OCI-LY1 (cell line): ENCODE measurements at regions not wholly inside any gene's neighbourhood (a gene's known extent, or its start where the extent isn't known, plus 50 kb on each side); places are given as distances from the start of the nearest gene placed in this dataset.
A peak's percentile ranks its signal among the peaks of the same experiment; 100 is the strongest.

ENCODE experiments used
- H2AFZ ChIP-seq: fragments of 200-600 bp; sonication (generic), shearing (Covaris generic); 2 replicates; pipeline ENCODE4 v1.6.0; 2014; ENCODE audit warnings: antibody characterized with exemption, mild to moderate bottlenecking, low read length
- H3F3A ChIP-seq: fragments of 200-600 bp; sonication (generic), shearing (Covaris generic); 2 replicates; pipeline ENCODE4 v1.6.0; 2014; ENCODE audit warnings: mild to moderate bottlenecking, antibody characterized with exemption, low read length, moderate library complexity; ENCODE audit not compliant: insufficient read depth
- H3K27ac ChIP-seq: fragments of 200-600 bp; sonication (generic); 2 replicates; pipeline ENCODE4 v1.5.1; 2014; ENCODE audit warnings: low read length, mixed run types, mild to moderate bottlenecking, low read depth; ENCODE audit not compliant: poor library complexity, severe bottlenecking
- H3K27me3 ChIP-seq: fragments of 200-600 bp; sonication (generic); 2 replicates; pipeline ENCODE4 v1.6.0; 2014; ENCODE audit warnings: antibody characterized with exemption, mild to moderate bottlenecking, low read length, moderate library complexity; ENCODE audit not compliant: insufficient read depth
- H3K36me3 ChIP-seq: fragments of 200-600 bp; sonication (generic); 2 replicates; pipeline ENCODE4 v1.6.1; 2014; ENCODE audit warnings: mild to moderate bottlenecking, antibody characterized with exemption, low read length, moderate library complexity, mixed read lengths; ENCODE audit not compliant: insufficient read depth
- H3K4me1 ChIP-seq: fragments of 200-600 bp; sonication (generic); 2 replicates; pipeline ENCODE4 v1.5.1; 2014; ENCODE audit warnings: mild to moderate bottlenecking, low read length, moderate library complexity; ENCODE audit not compliant: insufficient read depth, severe bottlenecking
- H3K4me2 ChIP-seq: fragments of 200-600 bp; sonication (generic), shearing (Covaris generic); 2 replicates; pipeline ENCODE4 v1.6.1; 2014; ENCODE audit warnings: low read length
- H3K4me3 ChIP-seq: fragments of 200-600 bp; sonication (generic); 2 replicates; pipeline ENCODE4 v1.5.1; 2014; ENCODE audit warnings: low read length, low read depth, mild to moderate bottlenecking, mixed read lengths; ENCODE audit not compliant: poor library complexity, severe bottlenecking
- H3K79me2 ChIP-seq: fragments of 200-600 bp; shearing (Covaris generic); 2 replicates; pipeline ENCODE4 v1.6.1; 2016; ENCODE audit warnings: mixed run types, low read length, mixed read lengths; ENCODE audit not compliant: insufficient read depth
- H3K9ac ChIP-seq: fragments of 200-600 bp; sonication (generic), shearing (Covaris generic); 2 replicates; pipeline ENCODE4 v1.6.1; 2014; ENCODE audit warnings: mild to moderate bottlenecking, low read length, mixed read lengths
- H3K9me2 ChIP-seq: fragments of 200-600 bp; sonication (generic), shearing (Covaris generic); 2 replicates; pipeline ENCODE4 v1.6.1; 2014; ENCODE audit warnings: low read depth, mild to moderate bottlenecking, low read length, mixed read lengths
- H3K9me3 ChIP-seq: fragments of 200-600 bp; shearing (Covaris generic); 2 replicates; pipeline ENCODE4 v1.6.1; 2014; ENCODE audit warnings: low read length, mixed read lengths
- H4K20me1 ChIP-seq: fragments of 200-600 bp; sonication (generic), shearing (Covaris generic); 2 replicates; pipeline ENCODE4 v1.6.0; 2016; ENCODE audit warnings: mild to moderate bottlenecking, low read length; ENCODE audit not compliant: insufficient read depth
- CTCF ChIP-seq: fragments of 200-600 bp; sonication (generic), shearing (Covaris generic); IDR thresholded peaks from 2 replicates; pipeline ENCODE4 v1.5.1; 2017; ENCODE audit warnings: mild to moderate bottlenecking, antibody characterized with exemption, low read length, moderate library complexity, mixed read lengths
- EZH2 ChIP-seq: fragments of 200-600 bp; sonication (generic), shearing (Covaris generic); IDR thresholded peaks from 2 replicates; pipeline ENCODE4 v1.8.0; 2017; ENCODE audit warnings: borderline replicate concordance, mixed run types, mild to moderate bottlenecking, antibody characterized with exemption, low read length, moderate library complexity, mixed read lengths

- H3K27ac ChIP-seq = no peak overlapping the region
- no peaks in the 10 kb centered on the region for H3F3A ChIP-seq
- H3K4me3 ChIP-seq = peak overlapping the region; percentile 55
- no peaks in the 10 kb centered on the region for H3K9me3 ChIP-seq
- H3K4me1 ChIP-seq = peaks cover 9% of the 10 kb centered on the region
- peak overlapping the region; percentile 70 for H3K4me2 ChIP-seq
- no peaks in the 10 kb centered on the region for H3K36me3 ChIP-seq
- no peaks in the 10 kb centered on the region for H4K20me1 ChIP-seq
- peak overlapping the region; percentile 40; the same call in 1 of the 2 replicates for H2AFZ ChIP-seq
- no peaks in the 10 kb centered on the region for H3K9me2 ChIP-seq
- H3K79me2 ChIP-seq = no peaks in the 10 kb centered on the region
- H3K9ac ChIP-seq = no peak overlapping the region; the same call in 1 of the 2 replicates
- H3K27me3 ChIP-seq = no peaks in the 10 kb centered on the region
- TF ChIP-seq EZH2 (no peak), CTCF (peak; percentile 80)
Observed at GRCh38 chr5:42908509-42909488, 97.1 kb upstream of the SELENOP start.

- no peaks in the 10 kb centered on the region for H3F3A ChIP-seq
- H3K4me1 ChIP-seq = peaks cover 9% of the 10 kb centered on the region
- H3K4me2 ChIP-seq = no peak overlapping the region
- TF ChIP-seq CTCF (no peak), EZH2 (no peak)
- no peaks in the 10 kb centered on the region for H3K9me3 ChIP-seq
- H3K9me2 ChIP-seq = no peaks in the 10 kb centered on the region
- no peaks in the 10 kb centered on the region for H3K27me3 ChIP-seq
- H3K36me3 ChIP-seq = no peaks in the 10 kb centered on the region
- H3K79me2 ChIP-seq = no peaks in the 10 kb centered on the region
- H3K27ac ChIP-seq = no peak overlapping the region
- no peak overlapping the region for H3K9ac ChIP-seq
- H2AFZ ChIP-seq = no peak overlapping the region
- no peaks in the 10 kb centered on the region for H4K20me1 ChIP-seq
- H3K4me3 ChIP-seq = no peak overlapping the region
Observed at GRCh38 chr5:42908086-42908485, 96.4 kb upstream of the SELENOP start.

- Histone ChIP-seq H3K9me2 (no peaks in the 10 kb centered on the region), H3K36me3 (no peaks in the 10 kb centered on the region), H3K27me3 (no peaks in the 10 kb centered on the region), H3K9me3 (no peaks in the 10 kb centered on the region), H3F3A (no peaks in the 10 kb centered on the region), H3K4me2 (no peak overlapping the region), H2AFZ (no peak overlapping the region), H3K9ac (no peak overlapping the region), H3K4me1 (peaks cover 9% of the 10 kb centered on the region), H3K4me3 (no peak overlapping the region), H4K20me1 (no peaks in the 10 kb centered on the region), H3K79me2 (no peaks in the 10 kb centered on the region), H3K27ac (no peak overlapping the region)
- no peak for TF ChIP-seq EZH2
- no peak for TF ChIP-seq CTCF
Observed at GRCh38 chr5:42905827-42906226, 94.1 kb upstream of the SELENOP start.
